ENCODE measurements at regions not wholly inside any gene's neighbourhood (a gene's known extent, or its start where the extent isn't known, plus 50 kb on each side); places are given as distances from the start of the nearest gene placed in this dataset.

- Histone ChIP-seq H3K27ac (ENCODE audit: low read depth, low read length) (no peak overlapping the region), H3K9me3 (ENCODE audit: control insufficient read depth, insufficient read depth, low read length) (no peaks in the 10 kb centered on the region), H3K4me1 (ENCODE audit: control insufficient read depth, insufficient read depth, low read length) (no peaks in the 10 kb centered on the region), H3K36me3 (ENCODE audit: control insufficient read depth, insufficient read depth, low read length) (no peaks in the 10 kb centered on the region), H3K4me3 (ENCODE audit: low read depth, low read length) (no peak overlapping the region), H3K27me3 (ENCODE audit: control insufficient read depth, insufficient read depth, low read length) (no peaks in the 10 kb centered on the region), H3K9ac (ENCODE audit: low read depth, low read length) (no peak overlapping the region)
Measured at GRCh38 chr7:52323202-52323746, 712.2 kb upstream of the POM121L12 start.

DNA sequence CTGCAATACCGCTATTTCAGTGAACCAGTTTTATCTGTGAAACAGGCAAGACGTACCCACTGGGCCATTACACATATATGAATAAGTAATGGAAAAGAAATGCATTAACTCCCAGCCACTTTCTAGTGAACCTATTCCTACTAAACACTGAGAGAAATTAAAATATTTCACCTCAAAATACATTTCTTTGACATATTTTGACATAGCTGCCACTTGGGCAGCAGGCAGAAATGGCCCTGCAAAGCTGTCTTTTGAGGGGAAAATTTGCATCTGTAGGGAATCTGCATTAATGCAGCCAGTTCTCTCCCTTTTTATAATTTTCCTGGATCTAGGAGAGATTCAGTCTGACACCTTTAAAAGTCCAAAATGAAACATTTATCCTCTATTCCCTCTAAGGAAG, 714.8 kb upstream of the POM121L12 start:
- H3K9me3 ChIP-seq (ENCODE audit: control insufficient read depth, insufficient read depth, low read length), result peaks cover 9% of the 10 kb centered on the region; the same call in 1 of the 2 replicates
- no peaks in the 10 kb centered on the region for H3K4me1 ChIP-seq (ENCODE audit: control insufficient read depth, insufficient read depth, low read length)
- H3K27ac ChIP-seq (ENCODE audit: low read depth, low read length), result no peak overlapping the region
- no peaks in the 10 kb centered on the region for H3K27me3 ChIP-seq (ENCODE audit: control insufficient read depth, insufficient read depth, low read length)
- no peaks in the 10 kb centered on the region for H3K36me3 ChIP-seq (ENCODE audit: control insufficient read depth, insufficient read depth, low read length)
- H3K9ac ChIP-seq (ENCODE audit: low read depth, low read length), result no peak overlapping the region
- no peak overlapping the region for H3K4me3 ChIP-seq (ENCODE audit: low read depth, low read length)

GRCh38 chr7:52317921-52318320, 717.5 kb upstream of the POM121L12 start:
- Histone ChIP-seq H3K36me3 (ENCODE audit: control insufficient read depth, insufficient read depth, low read length) (no peaks in the 10 kb centered on the region), H3K9ac (ENCODE audit: low read depth, low read length) (no peak overlapping the region), H3K27me3 (ENCODE audit: control insufficient read depth, insufficient read depth, low read length) (no peaks in the 10 kb centered on the region), H3K4me3 (ENCODE audit: low read depth, low read length) (no peak overlapping the region), H3K4me1 (ENCODE audit: control insufficient read depth, insufficient read depth, low read length) (no peaks in the 10 kb centered on the region), H3K27ac (ENCODE audit: low read depth, low read length) (no peak overlapping the region), H3K9me3 (ENCODE audit: control insufficient read depth, insufficient read depth, low read length) (peaks cover 9% of the 10 kb centered on the region; the same call in 1 of the 2 replicates)

- Histone ChIP-seq H3K9me3 (ENCODE audit: control insufficient read depth, insufficient read depth, low read length) (no peaks in the 10 kb centered on the region), H3K9ac (ENCODE audit: low read depth, low read length) (no peak overlapping the region), H3K27me3 (ENCODE audit: control insufficient read depth, insufficient read depth, low read length) (no peaks in the 10 kb centered on the region), H3K4me1 (ENCODE audit: control insufficient read depth, insufficient read depth, low read length) (no peaks in the 10 kb centered on the region), H3K27ac (ENCODE audit: low read depth, low read length) (no peak overlapping the region), H3K4me3 (ENCODE audit: low read depth, low read length) (no peak overlapping the region), H3K36me3 (ENCODE audit: control insufficient read depth, insufficient read depth, low read length) (no peaks in the 10 kb centered on the region)
Measured at GRCh38 chr7:52311886-52312285, 723.5 kb upstream of the POM121L12 start.

GRCh38 chr7:52309631-52310030, 725.8 kb upstream of the POM121L12 start:
- Histone ChIP-seq H3K27ac (ENCODE audit: low read depth, low read length) (no peak overlapping the region), H3K9ac (ENCODE audit: low read depth, low read length) (no peak overlapping the region), H3K36me3 (ENCODE audit: control insufficient read depth, insufficient read depth, low read length) (no peaks in the 10 kb centered on the region), H3K4me3 (ENCODE audit: low read depth, low read length) (no peak overlapping the region), H3K9me3 (ENCODE audit: control insufficient read depth, insufficient read depth, low read length) (no peaks in the 10 kb centered on the region), H3K4me1 (ENCODE audit: control insufficient read depth, insufficient read depth, low read length) (no peaks in the 10 kb centered on the region), H3K27me3 (ENCODE audit: control insufficient read depth, insufficient read depth, low read length) (no peaks in the 10 kb centered on the region)

- Histone ChIP-seq H3K4me3 (ENCODE audit: low read depth, low read length) (no peak overlapping the region), H3K27me3 (ENCODE audit: control insufficient read depth, insufficient read depth, low read length) (no peaks in the 10 kb centered on the region), H3K9ac (ENCODE audit: low read depth, low read length) (no peak overlapping the region), H3K27ac (ENCODE audit: low read depth, low read length) (no peak overlapping the region), H3K9me3 (ENCODE audit: control insufficient read depth, insufficient read depth, low read length) (no peaks in the 10 kb centered on the region), H3K4me1 (ENCODE audit: control insufficient read depth, insufficient read depth, low read length) (no peaks in the 10 kb centered on the region), H3K36me3 (ENCODE audit: control insufficient read depth, insufficient read depth, low read length) (no peaks in the 10 kb centered on the region)
Measured at GRCh38 chr7:52302765-52303520, 732.5 kb upstream of the POM121L12 start.

DNA sequence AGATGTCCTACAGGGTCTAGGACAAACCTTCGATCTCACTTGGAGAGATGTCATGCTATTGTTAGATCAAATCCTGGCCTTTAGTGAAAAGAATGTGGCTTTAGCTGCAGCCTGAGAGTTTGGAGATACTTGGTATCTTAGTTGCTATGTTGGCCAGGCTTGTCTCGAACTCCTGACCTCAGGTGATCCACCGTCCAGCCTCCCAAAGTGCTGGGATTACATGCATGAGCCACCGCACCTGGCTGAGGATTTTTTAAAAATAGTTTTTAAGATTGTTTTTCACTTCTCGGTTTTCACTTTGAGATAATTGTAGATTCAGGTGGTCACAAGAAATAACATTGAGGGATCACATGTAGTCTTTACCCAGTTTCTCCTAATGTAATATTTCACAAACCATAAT, 738.3 kb upstream of the POM121L12 start:
- no peaks in the 10 kb centered on the region for H3K36me3 ChIP-seq (ENCODE audit: control insufficient read depth, insufficient read depth, low read length)
- H3K4me1 ChIP-seq (ENCODE audit: control insufficient read depth, insufficient read depth, low read length), result no peaks in the 10 kb centered on the region
- no peak overlapping the region for H3K9ac ChIP-seq (ENCODE audit: low read depth, low read length)
- no peak overlapping the region for H3K27ac ChIP-seq (ENCODE audit: low read depth, low read length)
- H3K9me3 ChIP-seq (ENCODE audit: control insufficient read depth, insufficient read depth, low read length), result peaks cover 7% of the 10 kb centered on the region
- no peak overlapping the region for H3K4me3 ChIP-seq (ENCODE audit: low read depth, low read length)
- H3K27me3 ChIP-seq (ENCODE audit: control insufficient read depth, insufficient read depth, low read length), result no peaks in the 10 kb centered on the region

GRCh38 chr7:52294942-52295341, 740.5 kb upstream of the POM121L12 start:
- H3K4me3 ChIP-seq (ENCODE audit: low read depth, low read length), result no peak overlapping the region
- peaks cover 7% of the 10 kb centered on the region for H3K9me3 ChIP-seq (ENCODE audit: control insufficient read depth, insufficient read depth, low read length)
- no peaks in the 10 kb centered on the region for H3K36me3 ChIP-seq (ENCODE audit: control insufficient read depth, insufficient read depth, low read length)
- H3K9ac ChIP-seq (ENCODE audit: low read depth, low read length), result no peak overlapping the region
- no peaks in the 10 kb centered on the region for H3K27me3 ChIP-seq (ENCODE audit: control insufficient read depth, insufficient read depth, low read length)
- H3K4me1 ChIP-seq (ENCODE audit: control insufficient read depth, insufficient read depth, low read length), result no peaks in the 10 kb centered on the region
- no peak overlapping the region for H3K27ac ChIP-seq (ENCODE audit: low read depth, low read length)

- no peak overlapping the region for H3K4me3 ChIP-seq (ENCODE audit: low read depth, low read length)
- no peaks in the 10 kb centered on the region for H3K9me3 ChIP-seq (ENCODE audit: control insufficient read depth, insufficient read depth, low read length)
- H3K9ac ChIP-seq (ENCODE audit: low read depth, low read length), result no peak overlapping the region
- no peak overlapping the region for H3K27ac ChIP-seq (ENCODE audit: low read depth, low read length)
- no peaks in the 10 kb centered on the region for H3K36me3 ChIP-seq (ENCODE audit: control insufficient read depth, insufficient read depth, low read length)
- no peaks in the 10 kb centered on the region for H3K27me3 ChIP-seq (ENCODE audit: control insufficient read depth, insufficient read depth, low read length)
- H3K4me1 ChIP-seq (ENCODE audit: control insufficient read depth, insufficient read depth, low read length), result no peaks in the 10 kb centered on the region
Measured at GRCh38 chr7:52289247-52289646, 746.2 kb upstream of the POM121L12 start.

- H3K4me3 ChIP-seq (ENCODE audit: low read depth, low read length), result no peak overlapping the region
- H3K4me1 ChIP-seq (ENCODE audit: control insufficient read depth, insufficient read depth, low read length), result no peaks in the 10 kb centered on the region
- H3K36me3 ChIP-seq (ENCODE audit: control insufficient read depth, insufficient read depth, low read length), result no peaks in the 10 kb centered on the region
- H3K27me3 ChIP-seq (ENCODE audit: control insufficient read depth, insufficient read depth, low read length), result no peaks in the 10 kb centered on the region
- no peak overlapping the region for H3K27ac ChIP-seq (ENCODE audit: low read depth, low read length)
- no peak overlapping the region for H3K9ac ChIP-seq (ENCODE audit: low read depth, low read length)
- H3K9me3 ChIP-seq (ENCODE audit: control insufficient read depth, insufficient read depth, low read length), result no peaks in the 10 kb centered on the region
Measured at GRCh38 chr7:52287698-52288097, 747.7 kb upstream of the POM121L12 start.

GRCh38 chr7:52285689-52286088, 749.7 kb upstream of the POM121L12 start:
- Histone ChIP-seq H3K9ac (ENCODE audit: low read depth, low read length) (no peak overlapping the region), H3K27ac (ENCODE audit: low read depth, low read length) (no peak overlapping the region), H3K27me3 (ENCODE audit: control insufficient read depth, insufficient read depth, low read length) (no peaks in the 10 kb centered on the region), H3K9me3 (ENCODE audit: control insufficient read depth, insufficient read depth, low read length) (no peaks in the 10 kb centered on the region), H3K4me3 (ENCODE audit: low read depth, low read length) (no peak overlapping the region), H3K4me1 (ENCODE audit: control insufficient read depth, insufficient read depth, low read length) (no peaks in the 10 kb centered on the region), H3K36me3 (ENCODE audit: control insufficient read depth, insufficient read depth, low read length) (no peaks in the 10 kb centered on the region)
